HCT116 (cell line): ENCODE measurements at regions not wholly inside any gene's neighbourhood (a gene's known extent, or its start where the extent isn't known, plus 50 kb on each side); places are given as distances from the start of the nearest gene placed in this dataset.

ENCODE experiments used
- ATAC-seq: fragments of 200-7000 bp; cut with Tn5 transposase; 2 replicates; pipeline ENCODE4 v1.9.1; 2020; ENCODE audit warnings: mild to moderate bottlenecking, moderate library complexity
- BruUV-seq: library from RNA; stranded (reverse); fragments of 400-500 nt; replicated peaks from 2 replicates; lab custom pipeline; 2021; lab: Mats Ljungman, UMichigan
- CTCF ChIA-PET: fragments of 300-600 bp; sonication (Branson Sonifier 250); formaldehyde crosslinking; loops from one replicate; lab custom pipeline; 2021; ENCODE audit warnings: antibody characterized with exemption; lab: Charles Lee
- POLR2A ChIA-PET: fragments of 300-600, 350-600 bp; sonication (Branson Sonifier 250); formaldehyde crosslinking; loops from one replicate; lab custom pipeline; 2021; ENCODE audit warnings: antibody characterized with exemption; lab: Charles Lee
- RAD21 ChIA-PET, 2 experiments: fragments of 300-600 bp; sonication (Branson Sonifier 250); formaldehyde crosslinking; loops; one replicate each; lab custom pipeline; 2023; ENCODE audit warnings: low total read pairs in 2 of 2; ENCODE audit not compliant: uncharacterized antibody in 2 of 2, unreplicated experiment in 2 of 2, low non-redundant PET in 1 of 2; lab: Charles Lee
- DNase-seq: peaks from one replicate; pipeline ENCODE4 v3.0.0-alpha.2; 2010; ENCODE audit warnings: low read depth, low spot score
- H2AFZ ChIP-seq: fragments of 200-600 bp; shearing (Covaris generic), sonication (generic); 2 replicates; pipeline ENCODE4 v1.6.1; 2017; ENCODE audit warnings: low read depth, mixed run types, mixed read lengths, antibody characterized with exemption, low read length; ENCODE audit not compliant: poor library complexity, severe bottlenecking
- H3K27ac ChIP-seq: 2 replicates; pipeline ENCODE4 v1.5.1; 2012; ENCODE audit warnings: low read depth, low read length
- H3K27me3 ChIP-seq: fragments of 200-600 bp; sonication (generic); 2 replicates; pipeline ENCODE4 v1.6.1; 2016; ENCODE audit warnings: mixed run types, low read length, mixed read lengths; ENCODE audit not compliant: insufficient read depth
- H3K36me3 ChIP-seq, 2 experiments: fragments of 200-500 bp in 1 of 2; fragments of 200-600 bp in 1 of 2; sonication (Bioruptor generic) in 1 of 2; sonication (generic) in 1 of 2; 2 replicates each; pipeline versions ENCODE4 v1.5.1 to v1.6.1; 2014 to 2016; ENCODE audit warnings: low read length in 2 of 2, inconsistent platforms in 1 of 2, mixed read lengths in 1 of 2, mixed run types in 1 of 2; ENCODE audit not compliant: insufficient read depth in 2 of 2, control insufficient read depth in 1 of 2
- H3K4me1 ChIP-seq, 2 experiments: fragments of 200-600 bp in 1 of 2; sonication (generic) in 1 of 2; 2 replicates each; pipeline versions ENCODE4 v1.5.1 to v1.6.1; 2012 to 2017; ENCODE audit warnings: low read length in 2 of 2, inconsistent platforms in 1 of 2, mild to moderate bottlenecking in 1 of 2, mixed read lengths in 1 of 2, mixed run types in 1 of 2, moderate library complexity in 1 of 2; ENCODE audit not compliant: insufficient read depth in 2 of 2, control insufficient read depth in 1 of 2
- H3K4me2 ChIP-seq: fragments of 200-600 bp; sonication (generic); 2 replicates; pipeline ENCODE4 v1.6.1; 2017; ENCODE audit warnings: mixed run types, low read length, mixed read lengths
- H3K4me3 ChIP-seq, 2 experiments: fragments of 200-600 bp in 1 of 2; sonication (generic) in 1 of 2; replicated peaks in 1 of 2; 2 replicates each; pipeline ENCODE4 v1.5.1; 2011 to 2016; ENCODE audit warnings: low read length in 2 of 2, control low read depth in 1 of 2, low read depth in 1 of 2, mild to moderate bottlenecking in 1 of 2, mixed read lengths in 1 of 2, mixed run types in 1 of 2
- H3K79me2 ChIP-seq: fragments of 200-600 bp; sonication (generic); 2 replicates; pipeline ENCODE4 v1.6.1; 2017; ENCODE audit warnings: mild to moderate bottlenecking, mixed run types, low read length, moderate library complexity, mixed read lengths; ENCODE audit not compliant: insufficient read depth
- H3K9ac ChIP-seq: fragments of 200-600 bp; sonication (generic); 2 replicates; pipeline ENCODE4 v1.6.1; 2016; ENCODE audit warnings: low read length, mixed read lengths
- H3K9me2 ChIP-seq: fragments of 200-600 bp; sonication (generic), shearing (Covaris generic); 2 replicates; pipeline ENCODE4 v1.6.1; 2017; ENCODE audit warnings: mixed run types, mild to moderate bottlenecking, moderate library complexity; ENCODE audit not compliant: insufficient read depth
- H3K9me3 ChIP-seq, 2 experiments: fragments of 200-500 bp in 1 of 2; fragments of 200-600 bp in 1 of 2; sonication (Bioruptor generic) in 1 of 2; sonication (generic) in 1 of 2; 2 replicates each; pipeline ENCODE4 v1.6.1; 2014 to 2017; ENCODE audit warnings: low read length in 2 of 2, mixed read lengths in 2 of 2, inconsistent platforms in 1 of 2, low read depth in 1 of 2, mild to moderate bottlenecking in 1 of 2, mixed run types in 1 of 2, moderate library complexity in 1 of 2; ENCODE audit not compliant: control insufficient read depth in 1 of 2, insufficient read depth in 1 of 2
- H4K20me1 ChIP-seq: fragments of 200-600 bp; sonication (generic), shearing (Covaris generic); 2 replicates; pipeline ENCODE4 v1.6.1; 2017; ENCODE audit warnings: mixed run types, mild to moderate bottlenecking, moderate library complexity; ENCODE audit not compliant: insufficient read depth
- CEBPB ChIP-seq: IDR thresholded peaks from 2 replicates; pipeline ENCODE4 v1.6.1; 2012; ENCODE audit warnings: low read depth
- CTCF ChIP-seq, 3 experiments: fragments of 200-600 bp in 1 of 3; sonication (generic) in 1 of 3; IDR thresholded peaks in 2 of 3; conservative IDR thresholded peaks in 1 of 3; 2 replicates each; pipeline ENCODE4 v1.5.1; 2012 to 2017; ENCODE audit warnings: low read depth in 2 of 3, low read length in 2 of 3, antibody characterized with exemption in 1 of 3, borderline replicate concordance in 1 of 3, control low read depth in 1 of 3, mild to moderate bottlenecking in 1 of 3, mixed read lengths in 1 of 3, mixed run types in 1 of 3, moderate library complexity in 1 of 3; ENCODE audit not compliant: insufficient read depth in 1 of 3
- EZH2 ChIP-seq: fragments of 200-600 bp; sonication (generic); IDR thresholded peaks from 2 replicates; pipeline ENCODE4 v1.6.1; 2017; ENCODE audit warnings: antibody characterized with exemption, mixed run types
- FOSL1 ChIP-seq: IDR thresholded peaks from 2 replicates; pipeline ENCODE4 v1.6.1; 2012; ENCODE audit warnings: low read depth
- JUND ChIP-seq: IDR thresholded peaks from 2 replicates; pipeline ENCODE4 v1.6.1; 2012
- SRF ChIP-seq: IDR thresholded peaks from 2 replicates; pipeline ENCODE4 v1.6.1; 2012; ENCODE audit warnings: low read depth
- TCF7L2 ChIP-seq: IDR thresholded peaks from 2 replicates; pipeline ENCODE4 v1.7.0; 2011; ENCODE audit warnings: borderline replicate concordance, inconsistent platforms; ENCODE audit not compliant: insufficient read depth, insufficient read length; ENCODE audit errors: extremely low read depth
- YY1 ChIP-seq: IDR thresholded peaks from 2 replicates; pipeline ENCODE4 v1.6.1; 2011; ENCODE audit warnings: low read length, low read depth, moderate library complexity, mild to moderate bottlenecking; ENCODE audit not compliant: insufficient replicate concordance; ENCODE audit errors: extremely low read depth
- ZFX ChIP-seq: fragments of 450-650 bp; IDR thresholded peaks from 2 replicates; pipeline ENCODE4 v1.6.1; 2017
- ZNF274 ChIP-seq: fragments of 200-500 bp; sonication (Bioruptor generic); IDR thresholded peaks from 2 replicates; pipeline ENCODE4 v1.6.1; 2014; ENCODE audit warnings: mild to moderate bottlenecking, low read depth, low read length, inconsistent platforms
- intact Hi-C: fragments of 100-400 bp; cut with micrococcal nuclease; formaldehyde crosslinking; loops from 2 replicates; pipeline ENCODE4 v1.10.0; 2022
- TF ChIP-seq, protein P1 (sequence below): IDR thresholded peaks from 2 replicates; pipeline ENCODE4 v1.6.1; 2012

DNA sequence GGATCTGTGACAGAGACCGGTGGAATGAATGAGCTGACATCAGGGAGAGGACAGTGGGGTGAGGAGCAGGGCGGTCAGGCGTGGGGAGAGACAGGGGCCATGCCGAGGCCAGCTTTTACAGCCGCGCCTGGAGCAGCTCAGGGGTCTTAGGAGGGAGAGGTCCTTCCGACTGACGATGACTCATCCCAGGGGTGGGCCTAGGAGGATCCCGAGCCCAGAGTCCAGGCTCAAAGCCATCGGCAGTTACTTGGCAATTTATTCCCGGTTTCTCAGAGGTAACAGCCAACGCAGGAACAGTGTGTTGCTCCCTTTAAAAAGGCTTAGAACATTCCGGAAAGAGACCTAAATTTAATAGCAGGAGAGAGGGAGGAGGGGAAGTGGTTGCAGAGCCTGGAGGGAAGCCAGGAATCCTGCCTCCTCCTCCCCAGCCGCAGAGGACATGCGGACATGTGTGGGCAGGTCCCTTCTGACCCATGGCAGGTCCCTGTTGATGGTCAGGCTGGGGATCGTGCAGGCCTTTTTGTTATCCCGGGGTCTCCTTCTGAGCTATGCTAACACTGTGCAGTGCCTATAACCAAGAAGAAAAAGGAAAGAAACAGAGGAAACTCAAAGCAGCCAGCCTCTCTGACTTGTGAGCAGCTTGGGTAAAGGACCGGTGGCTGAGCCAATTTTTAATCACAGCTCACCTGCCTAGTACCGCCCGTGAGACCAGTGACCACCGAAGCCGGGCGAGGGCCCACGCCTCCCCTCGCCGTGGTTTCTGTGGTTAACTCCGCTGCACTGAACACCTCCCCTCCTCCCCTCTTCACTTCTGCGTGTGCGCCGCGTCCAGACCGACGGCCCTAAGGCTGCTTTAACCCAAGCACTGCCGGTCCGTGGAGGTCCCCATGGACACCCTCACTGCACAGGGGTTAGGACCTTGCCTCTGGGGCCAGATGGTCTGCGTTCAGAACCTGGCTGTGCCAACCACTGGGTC lies 392.4 kb upstream of the PROK2 start:
- H3K9ac ChIP-seq, result no peak overlapping the region
- H3K9me2 ChIP-seq, result no peaks in the 10 kb centered on the region
- no peak overlapping the region for H3K27ac ChIP-seq
- intact Hi-C loops, result no loop called here
- no peaks in the 10 kb centered on the region for H3K79me2 ChIP-seq
- H4K20me1 ChIP-seq, result no peaks in the 10 kb centered on the region
- H2AFZ ChIP-seq, result no peak overlapping the region
- CTCF ChIA-PET, result no interaction called here
- TF ChIP-seq EZH2 (no peak), YY1 (no peak), TCF7L2 (no peak), SRF (no peak), FOSL1 (no peak), ZFX (no peak), CEBPB (no peak), CTCF (IDR thresholded peaks at IDR 0.05 in 2 of 3, conservative IDR thresholded peaks at IDR 0.05 in 1 of 3; ENCODE audit: borderline replicate concordance in 1 of 3, insufficient read depth in 1 of 3, low read depth in 2 of 3, low read length in 2 of 3) (no peak), JUND (no peak), ZNF274 (no peak)
- TF ChIP-seq, protein P1, sequence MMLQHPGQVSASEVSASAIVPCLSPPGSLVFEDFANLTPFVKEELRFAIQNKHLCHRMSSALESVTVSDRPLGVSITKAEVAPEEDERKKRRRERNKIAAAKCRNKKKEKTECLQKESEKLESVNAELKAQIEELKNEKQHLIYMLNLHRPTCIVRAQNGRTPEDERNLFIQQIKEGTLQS, result no peak
- TF ChIP-seq, all 23 proteins: peak for 0
- BruUV-seq, result no TSS peak
- H3K4me2 ChIP-seq, result no peak overlapping the region
- DNase-seq, result no peak
- H3K4me1 ChIP-seq, result no peaks in the 10 kb centered on the region
- ChIA-PET POLR2A (no interaction called here), RAD21 (no interaction called here)
- H3K36me3 ChIP-seq, result no peaks in the 10 kb centered on the region
- H3K9me3 ChIP-seq, result no peaks in the 10 kb centered on the region
- H3K4me3 ChIP-seq, result no peak overlapping the region
- no peak for ATAC-seq
- H3K27me3 ChIP-seq, result peaks cover 12% of the 10 kb centered on the region
